HCT116 (cell line): ENCODE measurements at regions not wholly inside any gene's neighbourhood (a gene's known extent, or its start where the extent isn't known, plus 50 kb on each side); places are given as distances from the start of the nearest gene placed in this dataset.

Experiments
- ATF3 ChIP-seq: IDR thresholded peaks from 2 replicates; pipeline ENCODE4 v1.6.1; 2012
- EZH2 ChIP-seq: fragments of 200-600 bp; sonication (generic); IDR thresholded peaks from 2 replicates; pipeline ENCODE4 v1.6.1; 2017; ENCODE audit warnings: antibody characterized with exemption, mixed run types
- FOSL1 ChIP-seq: IDR thresholded peaks from 2 replicates; pipeline ENCODE4 v1.6.1; 2012; ENCODE audit warnings: low read depth
- JUND ChIP-seq: IDR thresholded peaks from 2 replicates; pipeline ENCODE4 v1.6.1; 2012
- MAX ChIP-seq: IDR thresholded peaks from 2 replicates; pipeline ENCODE4 v1.6.1; 2012
- POLR2A ChIP-seq: IDR thresholded peaks from 2 replicates; pipeline ENCODE4 v1.7.0; 2011; ENCODE audit warnings: borderline replicate concordance; ENCODE audit not compliant: insufficient read depth, insufficient read length; ENCODE audit errors: extremely low read depth
- POLR2AphosphoS5 ChIP-seq: IDR thresholded peaks from 2 replicates; pipeline ENCODE4 v1.6.1; 2011; ENCODE audit warnings: mild to moderate bottlenecking, low read depth, low read length, moderate library complexity
- RAD21 ChIP-seq: IDR thresholded peaks from 2 replicates; pipeline ENCODE4 v1.6.1; 2012; ENCODE audit warnings: low read depth, mild to moderate bottlenecking
- TF ChIP-seq, protein P1 (sequence below), 3 experiments: fragments of 200-600 bp in 1 of 3; sonication (generic) in 1 of 3; IDR thresholded peaks in 2 of 3; conservative IDR thresholded peaks in 1 of 3; 2 replicates each; pipeline ENCODE4 v1.5.1; 2012 to 2017; ENCODE audit warnings: low read depth in 2 of 3, low read length in 2 of 3, antibody characterized with exemption in 1 of 3, borderline replicate concordance in 1 of 3, control low read depth in 1 of 3, mild to moderate bottlenecking in 1 of 3, mixed read lengths in 1 of 3, mixed run types in 1 of 3, moderate library complexity in 1 of 3; ENCODE audit not compliant: insufficient read depth in 1 of 3

GRCh38 chr5:87503004-87503403, 90.3 kb upstream of the CCNH start:
- TF ChIP-seq, protein P1, sequence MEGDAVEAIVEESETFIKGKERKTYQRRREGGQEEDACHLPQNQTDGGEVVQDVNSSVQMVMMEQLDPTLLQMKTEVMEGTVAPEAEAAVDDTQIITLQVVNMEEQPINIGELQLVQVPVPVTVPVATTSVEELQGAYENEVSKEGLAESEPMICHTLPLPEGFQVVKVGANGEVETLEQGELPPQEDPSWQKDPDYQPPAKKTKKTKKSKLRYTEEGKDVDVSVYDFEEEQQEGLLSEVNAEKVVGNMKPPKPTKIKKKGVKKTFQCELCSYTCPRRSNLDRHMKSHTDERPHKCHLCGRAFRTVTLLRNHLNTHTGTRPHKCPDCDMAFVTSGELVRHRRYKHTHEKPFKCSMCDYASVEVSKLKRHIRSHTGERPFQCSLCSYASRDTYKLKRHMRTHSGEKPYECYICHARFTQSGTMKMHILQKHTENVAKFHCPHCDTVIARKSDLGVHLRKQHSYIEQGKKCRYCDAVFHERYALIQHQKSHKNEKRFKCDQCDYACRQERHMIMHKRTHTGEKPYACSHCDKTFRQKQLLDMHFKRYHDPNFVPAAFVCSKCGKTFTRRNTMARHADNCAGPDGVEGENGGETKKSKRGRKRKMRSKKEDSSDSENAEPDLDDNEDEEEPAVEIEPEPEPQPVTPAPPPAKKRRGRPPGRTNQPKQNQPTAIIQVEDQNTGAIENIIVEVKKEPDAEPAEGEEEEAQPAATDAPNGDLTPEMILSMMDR (IDR thresholded peaks at IDR 0.05 in 2 of 3, conservative IDR thresholded peaks at IDR 0.05 in 1 of 3; ENCODE audit: borderline replicate concordance in 1 of 3, insufficient read depth in 1 of 3, low read depth in 2 of 3, low read length in 2 of 3), result no peak
- TF ChIP-seq JUND (no peak), POLR2AphosphoS5 (no peak), EZH2 (no peak), FOSL1 (no peak), POLR2A (no peak), ATF3 (no peak), MAX (no peak), RAD21 (no peak)
